ENCODE measurements at regions not wholly inside any gene's neighbourhood (a gene's known extent, or its start where the extent isn't known, plus 50 kb on each side); places are given as distances from the start of the nearest gene placed in this dataset.
A peak's percentile ranks its signal among the peaks of the same experiment; 100 is the strongest.

DNA sequence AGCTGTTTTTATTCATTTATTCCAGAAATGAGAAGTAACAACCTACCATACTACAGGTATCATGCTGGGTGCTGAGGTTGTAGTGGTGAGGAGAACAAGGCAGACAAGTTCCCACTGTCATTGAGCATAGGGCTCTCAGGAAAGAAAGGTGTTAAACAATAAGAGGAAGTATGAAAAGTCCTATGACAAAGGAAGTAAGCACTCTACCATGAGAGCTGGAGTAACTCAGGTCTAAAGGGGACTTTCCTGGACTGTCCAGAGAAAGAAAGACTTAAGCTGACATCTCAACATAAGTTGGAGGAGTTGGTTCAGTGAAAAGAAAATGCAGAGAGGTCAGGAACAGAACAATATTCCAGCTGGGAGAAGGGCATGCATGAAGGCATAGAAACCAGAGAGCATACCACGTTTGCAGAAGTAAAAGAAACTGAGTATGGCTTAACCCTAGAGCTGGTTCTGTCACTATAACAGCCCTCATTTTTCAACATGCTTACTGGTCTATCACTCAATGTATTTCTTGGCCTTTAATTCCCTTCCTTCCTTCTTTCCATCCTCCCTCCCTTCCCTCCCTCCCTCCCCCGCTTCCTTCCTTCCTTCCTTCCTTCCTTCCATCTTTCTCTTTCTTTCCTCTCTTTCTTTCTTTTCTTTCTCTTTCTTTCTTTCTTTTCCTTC lies 137.8 kb upstream of the BDNF start:
- no peak overlapping the region for H3K4me3 ChIP-seq (replicated peaks in 1 of 2; ENCODE audit: low read depth in 2 of 2, low read length in 2 of 2)
- no peak for DNase-seq (ENCODE audit: low read depth in 2 of 2)
- no peak for TF ChIP-seq CTCF (IDR thresholded peaks at IDR 0.05; ENCODE audit: low read depth, low read length)

DNA sequence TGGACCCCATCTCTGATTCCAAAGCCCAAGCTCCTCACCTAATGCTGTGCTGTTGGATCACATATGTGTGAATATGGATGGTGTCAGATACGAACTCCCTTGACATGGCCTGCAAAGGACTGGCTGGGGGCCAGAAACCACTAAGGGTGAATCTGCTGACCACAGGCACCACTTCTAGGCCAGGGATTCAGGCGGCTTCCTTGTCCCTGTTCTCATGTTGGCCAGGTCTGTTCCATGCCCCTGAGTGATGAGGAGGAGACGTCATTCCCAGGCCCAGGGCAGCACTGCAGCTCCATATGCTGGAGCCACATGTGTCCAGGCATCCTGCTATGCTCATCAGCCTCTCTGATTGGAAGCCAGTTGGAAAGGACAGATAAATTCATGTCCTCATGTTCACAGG lies 130.0 kb upstream of the BDNF start:
- DNase-seq (ENCODE audit: low read depth in 2 of 2): no peak
- H3K4me3 ChIP-seq (replicated peaks in 1 of 2; ENCODE audit: low read depth in 2 of 2, low read length in 2 of 2): no peak overlapping the region
- TF ChIP-seq CTCF (IDR thresholded peaks at IDR 0.05; ENCODE audit: low read depth, low read length): no peak

DNA sequence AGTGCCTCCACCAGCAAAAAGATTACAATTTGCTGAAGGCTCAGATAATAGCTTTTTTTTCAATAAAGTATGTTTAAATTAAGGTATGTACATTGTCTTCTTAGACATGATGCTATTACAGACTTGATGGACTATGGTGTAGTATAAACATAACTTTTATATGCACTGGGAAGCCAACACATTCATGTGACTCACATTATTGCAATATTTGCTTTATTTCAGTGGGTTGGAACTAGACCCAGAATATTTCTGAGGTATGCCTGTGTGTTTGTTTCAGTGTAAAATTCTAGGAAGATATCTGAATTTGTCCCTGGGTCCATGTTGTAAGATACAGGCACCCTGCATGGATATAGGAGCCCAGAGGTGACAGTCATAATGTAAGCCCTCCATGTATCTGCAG lies 120.0 kb upstream of the BDNF start:
- peak in 1 of 2 donors; percentile 28 for DNase-seq (ENCODE audit: low read depth in 2 of 2)
- no peak overlapping the region for H3K4me3 ChIP-seq (replicated peaks in 1 of 2; ENCODE audit: low read depth in 2 of 2, low read length in 2 of 2)
- TF ChIP-seq CTCF (IDR thresholded peaks at IDR 0.05; ENCODE audit: low read depth, low read length): no peak

DNA sequence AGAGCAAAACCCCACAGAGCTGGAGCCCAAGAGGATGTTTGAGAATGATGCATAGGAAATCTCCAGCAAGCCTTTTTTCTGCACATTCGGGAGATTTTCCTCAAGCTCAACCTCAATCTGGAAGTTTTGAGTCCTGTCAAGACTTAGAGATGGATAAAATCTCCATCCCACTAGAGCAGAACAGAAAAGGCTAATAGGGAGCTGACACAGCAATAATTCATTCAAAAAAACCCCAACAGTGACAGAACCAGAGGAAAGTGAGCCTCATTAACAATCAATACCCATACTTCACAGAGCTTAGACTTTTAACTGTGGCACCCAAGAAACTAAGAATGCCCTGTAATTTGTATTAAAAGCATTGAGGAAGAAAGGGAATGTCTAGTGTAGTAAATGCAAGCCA lies 115.9 kb upstream of the BDNF start:
- no peak for DNase-seq (ENCODE audit: low read depth in 2 of 2)
- TF ChIP-seq CTCF (IDR thresholded peaks at IDR 0.05; ENCODE audit: low read depth, low read length): no peak
- H3K4me3 ChIP-seq (replicated peaks in 1 of 2; ENCODE audit: low read depth in 2 of 2, low read length in 2 of 2): no peak overlapping the region

DNA sequence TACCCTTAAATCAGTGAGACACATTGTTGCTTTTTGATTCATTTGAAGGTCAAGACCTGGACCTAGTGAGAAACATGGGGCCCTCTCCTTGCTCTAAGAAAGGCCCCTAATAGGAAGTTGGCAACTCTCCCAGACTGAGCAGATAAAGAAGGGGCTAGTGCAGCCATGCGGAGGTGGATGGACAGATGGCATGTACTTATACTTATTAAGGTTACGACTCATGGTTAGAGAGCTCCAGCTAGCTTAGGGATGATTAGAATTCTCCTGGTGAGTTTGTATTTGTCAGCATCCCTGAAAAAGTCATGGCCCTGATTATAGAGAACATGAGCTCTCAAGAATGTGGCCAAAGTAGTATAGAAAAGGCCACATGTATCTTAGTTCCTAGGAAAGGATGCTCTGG lies 112.1 kb upstream of the BDNF start:
- TF ChIP-seq CTCF (IDR thresholded peaks at IDR 0.05; ENCODE audit: low read depth, low read length): no peak
- no peak overlapping the region for H3K4me3 ChIP-seq (replicated peaks in 1 of 2; ENCODE audit: low read depth in 2 of 2, low read length in 2 of 2)
- no peak for DNase-seq (ENCODE audit: low read depth in 2 of 2)

DNA sequence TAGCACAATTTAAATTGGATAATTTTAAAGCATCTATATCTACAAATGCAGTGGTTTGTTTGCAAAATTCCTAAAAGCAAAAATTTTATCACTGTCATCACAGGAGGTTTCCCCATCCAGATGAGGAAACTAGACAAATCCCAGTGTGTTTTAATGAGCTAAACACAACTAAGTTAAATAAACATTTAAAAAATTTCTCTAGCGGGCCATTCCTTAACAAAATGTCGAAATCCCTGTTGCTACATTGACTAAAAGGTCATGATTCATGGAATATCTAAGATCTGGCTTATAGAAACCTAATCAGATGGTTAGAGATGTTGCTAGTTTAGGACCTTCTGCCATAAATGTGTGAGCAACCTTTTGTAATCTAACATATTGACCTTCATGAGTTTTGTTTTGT lies 107.3 kb upstream of the BDNF start:
- DNase-seq (ENCODE audit: low read depth in 2 of 2): peak; percentile 6 to 46
- no peak overlapping the region for H3K4me3 ChIP-seq (replicated peaks in 1 of 2; ENCODE audit: low read depth in 2 of 2, low read length in 2 of 2)
- no peak for TF ChIP-seq CTCF (IDR thresholded peaks at IDR 0.05; ENCODE audit: low read depth, low read length)

GRCh38 chr11:27806122-27806521 lies 105.9 kb upstream of the BDNF start:
- TF ChIP-seq CTCF (IDR thresholded peaks at IDR 0.05; ENCODE audit: low read depth, low read length): no peak
- DNase-seq (ENCODE audit: low read depth in 2 of 2): no peak
- no peak overlapping the region for H3K4me3 ChIP-seq (replicated peaks in 1 of 2; ENCODE audit: low read depth in 2 of 2, low read length in 2 of 2)
